Prostate gland (tissue), 2 donors: ENCODE measurements at regions not wholly inside any gene's neighbourhood (a gene's known extent, or its start where the extent isn't known, plus 50 kb on each side); places are given as distances from the start of the nearest gene placed in this dataset.

Experiments used
- DNase-seq: peaks from one replicate; pipeline ENCODE4 v3.0.0-alpha.2; 2019; ENCODE audit warnings: low spot score
- H3K27ac ChIP-seq, 2 donors: fragments of 200-600 bp; sonication (generic); 2 replicates each; pipeline ENCODE4 v1.5.1; 2017 to 2019
- H3K27me3 ChIP-seq: fragments of 200-600 bp; sonication (generic); replicated peaks from 2 replicates; pipeline ENCODE4 v1.5.1; 2019; ENCODE audit not compliant: insufficient read depth
- H3K36me3 ChIP-seq, 2 donors: fragments of 200-600 bp; sonication (generic); 1 replicate in 1 of 2; 2 replicates in 1 of 2; pipeline versions ENCODE4 v1.5.1 to v1.8.1; 2017 to 2019
- H3K4me1 ChIP-seq: fragments of 200-600 bp; sonication (generic); replicated peaks from 2 replicates; pipeline ENCODE4 v1.5.1; 2019
- H3K4me3 ChIP-seq, 2 donors: fragments of 200-600 bp; sonication (generic); 2 replicates each; pipeline ENCODE4 v1.5.1; 2017 to 2019
- H3K9me3 ChIP-seq: fragments of 200-600 bp; sonication (generic); 2 replicates; pipeline ENCODE4 v1.5.1; 2017
- POLR2A ChIP-seq: fragments of 450-650 bp; IDR thresholded peaks from one replicate; pipeline ENCODE4 v1.6.1; 2016; ENCODE audit warnings: antibody characterized with exemption, mild to moderate bottlenecking
- POLR2AphosphoS5 ChIP-seq: sonication (generic); formaldehyde crosslinking; IDR thresholded peaks from one replicate; pipeline ENCODE4 v1.6.1; 2017; ENCODE audit warnings: antibody characterized with exemption
- WGBS: methylation state at CpG from one replicate; pipeline ENCODE4 v1.1.5; 2018; 5-methylcytosine and 5-hydroxymethylcytosine counted together
- intact Hi-C: fragments of 100-400 bp; cut with DNase I; formaldehyde crosslinking; loops from one replicate; pipeline ENCODE4 v1.14.2; 2022
- TF ChIP-seq, protein P1 (sequence below), 4 experiments: fragments of 200-600 bp in 2 of 4; fragments of 450-650 bp in 2 of 4; sonication (generic) in 2 of 4; IDR thresholded peaks; 1 replicate in 3 of 4; 2 replicates in 1 of 4; pipeline ENCODE4 v1.5.1; 2016 to 2019; ENCODE audit warnings: antibody characterized with exemption in 4 of 4, mild to moderate bottlenecking in 2 of 4, moderate library complexity in 2 of 4

DNA sequence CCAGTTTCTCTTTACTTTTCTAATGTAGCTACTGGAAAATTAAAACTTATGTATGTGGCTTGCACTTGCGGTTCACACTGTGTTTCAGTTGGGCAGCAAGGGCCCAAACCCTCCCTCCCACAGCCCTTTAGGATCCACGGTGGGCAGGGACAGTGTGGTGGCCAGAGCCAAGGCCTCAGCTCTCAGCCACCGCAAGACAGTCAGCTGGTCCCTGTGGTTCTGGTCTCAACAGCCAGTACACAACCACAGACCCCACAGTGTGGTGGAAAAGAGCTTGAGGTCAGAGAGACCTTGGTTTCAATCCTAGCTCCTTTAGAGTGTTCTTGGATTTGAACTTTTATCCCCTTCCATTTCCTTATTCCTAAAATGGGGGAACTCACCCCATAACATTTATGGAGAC lies 153.0 kb upstream of the SMIM23 start:
- WGBS, result 98% methylated on average over 3 of the region's 3 CpGs
- Histone ChIP-seq H3K4me3 (no peak overlapping the region), H3K9me3 (no peaks in the 10 kb centered on the region), H3K27me3 (no peaks in the 10 kb centered on the region), H3K36me3 (no peaks in the 10 kb centered on the region), H3K27ac (no peak overlapping the region), H3K4me1 (no peaks in the 10 kb centered on the region)
- DNase-seq, result no peak
- TF ChIP-seq POLR2A, result no peak
- TF ChIP-seq POLR2AphosphoS5, result no peak
- TF ChIP-seq, protein P1, sequence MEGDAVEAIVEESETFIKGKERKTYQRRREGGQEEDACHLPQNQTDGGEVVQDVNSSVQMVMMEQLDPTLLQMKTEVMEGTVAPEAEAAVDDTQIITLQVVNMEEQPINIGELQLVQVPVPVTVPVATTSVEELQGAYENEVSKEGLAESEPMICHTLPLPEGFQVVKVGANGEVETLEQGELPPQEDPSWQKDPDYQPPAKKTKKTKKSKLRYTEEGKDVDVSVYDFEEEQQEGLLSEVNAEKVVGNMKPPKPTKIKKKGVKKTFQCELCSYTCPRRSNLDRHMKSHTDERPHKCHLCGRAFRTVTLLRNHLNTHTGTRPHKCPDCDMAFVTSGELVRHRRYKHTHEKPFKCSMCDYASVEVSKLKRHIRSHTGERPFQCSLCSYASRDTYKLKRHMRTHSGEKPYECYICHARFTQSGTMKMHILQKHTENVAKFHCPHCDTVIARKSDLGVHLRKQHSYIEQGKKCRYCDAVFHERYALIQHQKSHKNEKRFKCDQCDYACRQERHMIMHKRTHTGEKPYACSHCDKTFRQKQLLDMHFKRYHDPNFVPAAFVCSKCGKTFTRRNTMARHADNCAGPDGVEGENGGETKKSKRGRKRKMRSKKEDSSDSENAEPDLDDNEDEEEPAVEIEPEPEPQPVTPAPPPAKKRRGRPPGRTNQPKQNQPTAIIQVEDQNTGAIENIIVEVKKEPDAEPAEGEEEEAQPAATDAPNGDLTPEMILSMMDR (IDR thresholded peaks at IDR 0.05), result no peak
- intact Hi-C loops, result loop anchor here (5.0 kb wide), 1 partner anchor 215 kb away; no protein-coding TSS in a partner anchor

DNA sequence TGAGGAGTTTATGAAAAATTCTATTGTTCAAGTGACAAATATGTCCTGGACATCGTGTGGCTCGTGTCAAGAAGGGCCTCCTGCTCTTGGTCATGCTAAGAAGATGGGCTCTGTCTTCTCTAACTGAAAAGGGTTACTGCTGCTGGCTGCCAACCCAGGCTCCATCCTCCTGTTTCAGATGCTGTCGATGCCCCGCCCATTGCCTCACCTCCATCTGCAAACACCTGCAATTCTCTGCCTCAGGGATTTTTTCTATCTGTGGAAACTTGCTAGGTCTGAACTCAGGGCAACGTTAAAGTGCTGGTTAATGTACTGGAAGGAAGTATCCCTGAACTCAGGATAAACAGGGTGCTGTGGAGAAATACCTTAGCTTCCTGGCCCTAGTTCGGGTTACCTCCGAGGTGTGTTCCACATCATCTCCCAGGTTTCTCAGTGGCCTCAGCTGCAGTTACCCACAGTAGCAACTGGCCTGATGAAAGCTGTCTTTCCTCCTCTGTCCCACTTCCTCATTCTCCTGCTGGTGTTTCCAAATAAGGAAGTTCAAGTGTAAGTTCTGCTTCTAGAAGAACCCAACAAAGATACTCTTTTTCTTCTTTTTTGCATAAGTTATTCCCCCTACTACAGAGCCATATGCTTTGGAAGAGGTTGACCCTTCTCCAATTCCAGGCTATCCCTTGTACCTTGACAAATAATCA lies 151.7 kb upstream of the SMIM23 start:
- Histone ChIP-seq H3K27ac (no peak overlapping the region), H3K9me3 (no peaks in the 10 kb centered on the region), H3K4me3 (no peak overlapping the region), H3K4me1 (no peaks in the 10 kb centered on the region), H3K36me3 (no peaks in the 10 kb centered on the region), H3K27me3 (no peaks in the 10 kb centered on the region)
- TF ChIP-seq POLR2A (no peak), POLR2AphosphoS5 (no peak)
- TF ChIP-seq, protein P1 (IDR thresholded peaks at IDR 0.05), result no peak
- no peak for DNase-seq
- 76% methylated on average over 7 of the region's 7 CpGs for whole genome bisulfite sequencing
- intact Hi-C loops, result loop anchor here (5.0 kb wide), 1 partner anchor 213 kb away; no protein-coding TSS in a partner anchor

DNA sequence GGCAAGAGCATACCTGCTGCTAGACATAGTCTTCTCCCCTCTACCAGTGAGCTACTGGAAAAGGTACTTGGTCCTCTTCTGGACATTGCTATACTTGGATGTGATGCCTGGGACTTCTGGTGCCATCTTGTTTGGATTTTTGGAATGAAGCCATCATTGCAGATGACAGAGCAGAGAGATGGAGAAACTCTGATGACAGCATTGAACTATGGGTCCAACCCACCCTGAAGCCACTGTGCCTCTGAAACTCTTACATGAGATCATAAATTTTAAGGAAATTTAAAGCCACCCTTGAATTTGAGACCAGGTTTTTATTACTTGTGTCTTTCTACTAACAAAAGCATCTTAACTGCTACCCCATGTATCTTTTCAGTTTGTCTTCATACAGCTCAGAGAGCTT lies 151.1 kb upstream of the SMIM23 start:
- H3K27me3 ChIP-seq, result no peaks in the 10 kb centered on the region
- intact Hi-C loops, result loop anchor here (5.0 kb wide), 1 partner anchor 213 kb away; no protein-coding TSS in a partner anchor
- H3K36me3 ChIP-seq, result no peaks in the 10 kb centered on the region
- H3K4me3 ChIP-seq, result no peak overlapping the region
- no peak for DNase-seq
- H3K9me3 ChIP-seq, result no peaks in the 10 kb centered on the region
- no peak overlapping the region for H3K27ac ChIP-seq
- H3K4me1 ChIP-seq, result no peaks in the 10 kb centered on the region
- TF ChIP-seq, protein P1 (IDR thresholded peaks at IDR 0.05), result no peak
- TF ChIP-seq POLR2A (no peak), POLR2AphosphoS5 (no peak)

DNA sequence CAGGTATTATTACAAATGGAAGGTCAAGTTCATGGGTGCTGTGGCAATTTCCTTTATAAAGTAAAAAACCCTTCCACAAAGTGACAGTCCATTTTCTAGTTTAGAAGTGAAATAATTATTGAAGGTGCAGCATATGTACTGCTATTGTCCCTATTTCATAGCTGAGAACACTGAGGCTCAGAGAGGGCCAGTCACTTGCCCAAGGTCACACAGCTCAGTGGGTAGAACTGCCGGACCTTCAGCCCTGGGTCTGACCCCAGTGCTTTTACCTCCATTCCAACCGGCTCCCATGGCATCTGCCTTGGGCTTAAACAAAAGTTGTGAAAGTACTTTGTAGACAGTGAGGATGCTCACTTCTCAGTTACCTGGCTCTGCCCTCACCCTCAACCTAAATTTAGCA lies 150.6 kb upstream of the SMIM23 start:
- TF ChIP-seq POLR2A (no peak), POLR2AphosphoS5 (no peak)
- TF ChIP-seq, protein P1 (IDR thresholded peaks at IDR 0.05), result no peak

More for the DNA sequence above, 150.6 kb upstream of the SMIM23 start:
- no peak overlapping the region for H3K27ac ChIP-seq
- WGBS, result 79% methylated on average over 2 of the region's 2 CpGs
- no peak overlapping the region for H3K4me3 ChIP-seq
- intact Hi-C loops, result no loop called here
- H3K27me3 ChIP-seq, result no peaks in the 10 kb centered on the region
- H3K4me1 ChIP-seq, result no peaks in the 10 kb centered on the region
- no peaks in the 10 kb centered on the region for H3K36me3 ChIP-seq
- DNase-seq, result no peak
- no peaks in the 10 kb centered on the region for H3K9me3 ChIP-seq
